HUES6 (cell line): ENCODE measurements at regions not wholly inside any gene's neighbourhood (a gene's known extent, or its start where the extent isn't known, plus 50 kb on each side); places are given as distances from the start of the nearest gene placed in this dataset.
A peak's percentile ranks its signal among the peaks of the same experiment; 100 is the strongest.
"Not testable (repeated sequence)": the region's sequence is repeated elsewhere in the genome, so short reads cannot be mapped to it uniquely, and the experiment has no call there.

Experiments used
- H3K27ac ChIP-seq: 2 replicates; pipeline ENCODE4 v1.7.0; 2013; ENCODE audit warnings: low read depth, mild to moderate bottlenecking, low read length, inconsistent platforms
- H3K27me3 ChIP-seq: 2 replicates; pipeline ENCODE4 v1.6.1; 2013; ENCODE audit warnings: low read length; ENCODE audit not compliant: control insufficient read depth, insufficient read depth
- H3K36me3 ChIP-seq: 2 replicates; pipeline ENCODE4 v1.6.1; 2013; ENCODE audit warnings: low read length; ENCODE audit not compliant: control insufficient read depth, insufficient read depth
- H3K4me1 ChIP-seq: 2 replicates; pipeline ENCODE4 v1.6.1; 2013; ENCODE audit warnings: low read length; ENCODE audit not compliant: control insufficient read depth, insufficient read depth
- H3K4me3 ChIP-seq: 2 replicates; pipeline ENCODE4 v1.5.1; 2013; ENCODE audit warnings: low read depth, low read length
- H3K9ac ChIP-seq: one replicate; pipeline ENCODE4 v1.6.1; 2013; ENCODE audit warnings: mild to moderate bottlenecking, low read length
- H3K9me3 ChIP-seq: 2 replicates; pipeline ENCODE4 v1.6.1; 2013; ENCODE audit warnings: low read depth, low read length; ENCODE audit not compliant: control insufficient read depth, insufficient read depth

- not testable (repeated sequence) for H3K27ac ChIP-seq, H3K27me3 ChIP-seq, H3K9ac ChIP-seq, H3K36me3 ChIP-seq, H3K4me1 ChIP-seq, H3K9me3 ChIP-seq, H3K4me3 ChIP-seq
These were observed 128.4 kb downstream of the FOXD4L6 start for GRCh38 chr9:40999952-41000700.

GRCh38 chr9:40995490-40995889, 133.0 kb downstream of the FOXD4L6 start:
- H3K9me3 ChIP-seq = peaks cover 10% of the 10 kb centered on the region; the same call in 1 of the 2 replicates
- H3K27me3 ChIP-seq, H3K4me3 ChIP-seq, H3K4me1 ChIP-seq, H3K36me3 ChIP-seq, H3K27ac ChIP-seq, H3K9ac ChIP-seq: not testable (repeated sequence)

- not testable (repeated sequence) for H3K36me3 ChIP-seq, H3K4me1 ChIP-seq, H3K4me3 ChIP-seq, H3K27ac ChIP-seq, H3K27me3 ChIP-seq, H3K9ac ChIP-seq
- H3K9me3 ChIP-seq = peaks cover 10% of the 10 kb centered on the region; the same call in 1 of the 2 replicates
These were observed 134.6 kb downstream of the FOXD4L6 start for GRCh38 chr9:40993842-40994241.

- not testable (repeated sequence) for H3K27me3 ChIP-seq, H3K27ac ChIP-seq, H3K9ac ChIP-seq, H3K36me3 ChIP-seq, H3K4me1 ChIP-seq, H3K4me3 ChIP-seq
- H3K9me3 ChIP-seq = peaks cover 10% of the 10 kb centered on the region; the same call in 1 of the 2 replicates
These were observed 135.1 kb downstream of the FOXD4L6 start for GRCh38 chr9:40993375-40993774.

- peaks cover 10% of the 10 kb centered on the region; the same call in 1 of the 2 replicates for H3K9me3 ChIP-seq
- not testable (repeated sequence) for H3K4me1 ChIP-seq, H3K36me3 ChIP-seq, H3K27me3 ChIP-seq
- H3K9ac ChIP-seq = peak overlapping the region; percentile 92
- peak overlapping the region; percentile 12; the same call in 1 of the 2 replicates for H3K27ac ChIP-seq
- H3K4me3 ChIP-seq = peak overlapping the region; percentile 75
These were observed 136.0 kb downstream of the FOXD4L6 start for GRCh38 chr9:40992472-40992821.

DNA sequence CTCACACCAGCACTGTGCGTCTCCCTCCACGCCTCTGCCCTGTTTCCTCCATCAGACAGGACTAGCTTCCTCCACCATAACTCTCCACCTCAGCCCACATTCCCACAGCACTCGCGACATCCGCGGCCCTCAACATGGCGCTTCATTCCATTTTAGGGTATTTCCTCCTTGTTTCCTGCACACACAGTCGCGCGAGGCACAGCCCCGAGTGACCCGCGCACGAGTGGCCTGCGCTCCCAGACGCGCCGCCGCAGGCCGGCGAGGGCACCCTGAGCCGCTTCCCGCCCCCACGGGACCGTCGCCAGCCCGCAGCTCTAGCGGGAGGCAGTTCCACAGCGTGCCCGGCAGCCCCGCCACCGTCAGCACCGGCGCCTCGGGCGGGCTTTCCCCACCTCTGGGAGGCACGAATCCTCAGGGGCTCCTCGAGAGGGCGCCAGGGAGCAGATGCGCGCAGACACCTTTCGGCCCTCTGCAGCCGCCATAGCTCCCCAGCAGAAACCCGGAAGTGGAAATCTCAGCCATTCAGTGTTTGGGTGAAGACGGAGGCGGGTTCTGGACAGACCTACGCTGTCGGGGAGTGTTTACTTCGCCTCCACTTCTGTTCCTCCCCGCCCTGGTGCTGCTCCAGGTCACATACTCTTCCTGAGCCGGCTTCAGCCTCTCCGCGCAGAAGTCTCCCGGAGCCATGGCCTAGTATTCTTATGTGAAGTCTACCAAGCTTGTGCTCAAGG, 136.6 kb downstream of the FOXD4L6 start:
- Histone ChIP-seq H3K9me3 (peaks cover 10% of the 10 kb centered on the region; the same call in 1 of the 2 replicates), H3K4me3 (peak overlapping the region; percentile 75), H3K27ac (peak overlapping the region; percentile 37; the same call in 1 of the 2 replicates), H3K9ac (peak overlapping the region; percentile 92)
- H3K36me3 ChIP-seq, H3K4me1 ChIP-seq, H3K27me3 ChIP-seq: not testable (repeated sequence)

DNA sequence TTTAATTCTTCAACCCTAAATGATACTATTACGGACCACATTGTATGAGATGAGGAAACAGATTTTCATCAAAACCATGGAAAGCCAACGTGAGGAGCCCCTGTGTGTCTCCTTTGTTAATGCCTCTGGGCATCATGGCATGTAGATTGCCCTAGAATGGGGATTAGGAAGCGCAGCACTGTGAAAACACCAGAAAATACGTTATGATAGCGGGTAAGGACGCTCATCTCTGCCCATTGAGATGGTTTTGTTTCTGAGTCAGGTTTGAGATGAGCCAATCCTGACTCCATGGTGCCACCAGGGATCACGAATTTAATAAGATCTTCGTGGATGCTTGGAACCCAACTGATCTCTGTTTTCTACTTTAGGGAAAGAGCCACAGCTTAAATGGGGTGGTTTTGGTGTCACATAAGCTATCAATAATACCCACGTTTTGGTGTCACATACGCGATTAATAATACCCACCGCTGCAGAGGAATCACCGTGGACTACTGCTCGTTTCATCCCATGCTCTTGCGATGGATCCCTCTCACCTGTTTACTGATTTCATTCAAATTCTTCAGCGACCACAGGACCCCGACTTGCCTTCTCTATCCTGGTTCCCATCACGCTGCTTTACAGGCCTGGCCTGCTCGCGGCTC, 137.3 kb downstream of the FOXD4L6 start:
- not testable (repeated sequence) for H3K27me3 ChIP-seq, H3K27ac ChIP-seq, H3K36me3 ChIP-seq, H3K4me1 ChIP-seq
- Histone ChIP-seq H3K9ac (peak overlapping the region; percentile 92), H3K9me3 (peaks cover 10% of the 10 kb centered on the region; the same call in 1 of the 2 replicates), H3K4me3 (peak overlapping the region; percentile 75)

GRCh38 chr9:40986332-40986731, 142.1 kb downstream of the FOXD4L6 start:
- not testable (repeated sequence) for H3K27ac ChIP-seq, H3K36me3 ChIP-seq, H3K4me1 ChIP-seq, H3K9ac ChIP-seq, H3K4me3 ChIP-seq, H3K9me3 ChIP-seq, H3K27me3 ChIP-seq

- not testable (repeated sequence) for H3K9me3 ChIP-seq, H3K9ac ChIP-seq, H3K4me1 ChIP-seq, H3K4me3 ChIP-seq, H3K36me3 ChIP-seq, H3K27ac ChIP-seq, H3K27me3 ChIP-seq
These were observed 153.1 kb downstream of the FOXD4L6 start for GRCh38 chr9:40975351-40975750.

- not testable (repeated sequence) for H3K27ac ChIP-seq, H3K36me3 ChIP-seq, H3K9me3 ChIP-seq, H3K4me1 ChIP-seq, H3K9ac ChIP-seq, H3K27me3 ChIP-seq, H3K4me3 ChIP-seq
These were observed 153.6 kb downstream of the FOXD4L6 start for GRCh38 chr9:40974912-40975311.

GRCh38 chr9:40971773-40972172, 156.7 kb downstream of the FOXD4L6 start:
- not testable (repeated sequence) for H3K9me3 ChIP-seq, H3K9ac ChIP-seq, H3K4me1 ChIP-seq, H3K4me3 ChIP-seq, H3K27ac ChIP-seq, H3K27me3 ChIP-seq, H3K36me3 ChIP-seq
